HCT116 (cell line): ENCODE measurements at regions not wholly inside any gene's neighbourhood (a gene's known extent, or its start where the extent isn't known, plus 50 kb on each side); places are given as distances from the start of the nearest gene placed in this dataset.

Experiments used
- ATAC-seq: fragments of 200-7000 bp; cut with Tn5 transposase; 2 replicates; pipeline ENCODE4 v1.9.1; 2020; ENCODE audit warnings: mild to moderate bottlenecking, moderate library complexity
- BruUV-seq: library from RNA; stranded (reverse); fragments of 400-500 nt; replicated peaks from 2 replicates; lab custom pipeline; 2021; lab: Mats Ljungman, UMichigan
- CTCF ChIA-PET: fragments of 300-600 bp; sonication (Branson Sonifier 250); formaldehyde crosslinking; loops from one replicate; lab custom pipeline; 2021; ENCODE audit warnings: antibody characterized with exemption; lab: Charles Lee
- POLR2A ChIA-PET: fragments of 300-600, 350-600 bp; sonication (Branson Sonifier 250); formaldehyde crosslinking; loops from one replicate; lab custom pipeline; 2021; ENCODE audit warnings: antibody characterized with exemption; lab: Charles Lee
- RAD21 ChIA-PET, 2 experiments: fragments of 300-600 bp; sonication (Branson Sonifier 250); formaldehyde crosslinking; loops; one replicate each; lab custom pipeline; 2023; ENCODE audit warnings: low total read pairs in 2 of 2; ENCODE audit not compliant: uncharacterized antibody in 2 of 2, unreplicated experiment in 2 of 2, low non-redundant PET in 1 of 2; lab: Charles Lee
- DNase-seq: peaks from one replicate; pipeline ENCODE4 v3.0.0-alpha.2; 2010; ENCODE audit warnings: low read depth, low spot score
- H2AFZ ChIP-seq: fragments of 200-600 bp; shearing (Covaris generic), sonication (generic); 2 replicates; pipeline ENCODE4 v1.6.1; 2017; ENCODE audit warnings: low read depth, mixed run types, mixed read lengths, antibody characterized with exemption, low read length; ENCODE audit not compliant: poor library complexity, severe bottlenecking
- H3K27ac ChIP-seq: 2 replicates; pipeline ENCODE4 v1.5.1; 2012; ENCODE audit warnings: low read depth, low read length
- H3K27me3 ChIP-seq: fragments of 200-600 bp; sonication (generic); 2 replicates; pipeline ENCODE4 v1.6.1; 2016; ENCODE audit warnings: mixed run types, low read length, mixed read lengths; ENCODE audit not compliant: insufficient read depth
- H3K36me3 ChIP-seq, 2 experiments: fragments of 200-500 bp in 1 of 2; fragments of 200-600 bp in 1 of 2; sonication (Bioruptor generic) in 1 of 2; sonication (generic) in 1 of 2; 2 replicates each; pipeline versions ENCODE4 v1.5.1 to v1.6.1; 2014 to 2016; ENCODE audit warnings: low read length in 2 of 2, inconsistent platforms in 1 of 2, mixed read lengths in 1 of 2, mixed run types in 1 of 2; ENCODE audit not compliant: insufficient read depth in 2 of 2, control insufficient read depth in 1 of 2
- H3K4me1 ChIP-seq, 2 experiments: fragments of 200-600 bp in 1 of 2; sonication (generic) in 1 of 2; 2 replicates each; pipeline versions ENCODE4 v1.5.1 to v1.6.1; 2012 to 2017; ENCODE audit warnings: low read length in 2 of 2, inconsistent platforms in 1 of 2, mild to moderate bottlenecking in 1 of 2, mixed read lengths in 1 of 2, mixed run types in 1 of 2, moderate library complexity in 1 of 2; ENCODE audit not compliant: insufficient read depth in 2 of 2, control insufficient read depth in 1 of 2
- H3K4me2 ChIP-seq: fragments of 200-600 bp; sonication (generic); 2 replicates; pipeline ENCODE4 v1.6.1; 2017; ENCODE audit warnings: mixed run types, low read length, mixed read lengths
- H3K4me3 ChIP-seq, 2 experiments: fragments of 200-600 bp in 1 of 2; sonication (generic) in 1 of 2; replicated peaks in 1 of 2; 2 replicates each; pipeline ENCODE4 v1.5.1; 2011 to 2016; ENCODE audit warnings: low read length in 2 of 2, control low read depth in 1 of 2, low read depth in 1 of 2, mild to moderate bottlenecking in 1 of 2, mixed read lengths in 1 of 2, mixed run types in 1 of 2
- H3K79me2 ChIP-seq: fragments of 200-600 bp; sonication (generic); 2 replicates; pipeline ENCODE4 v1.6.1; 2017; ENCODE audit warnings: mild to moderate bottlenecking, mixed run types, low read length, moderate library complexity, mixed read lengths; ENCODE audit not compliant: insufficient read depth
- H3K9ac ChIP-seq: fragments of 200-600 bp; sonication (generic); 2 replicates; pipeline ENCODE4 v1.6.1; 2016; ENCODE audit warnings: low read length, mixed read lengths
- H3K9me2 ChIP-seq: fragments of 200-600 bp; sonication (generic), shearing (Covaris generic); 2 replicates; pipeline ENCODE4 v1.6.1; 2017; ENCODE audit warnings: mixed run types, mild to moderate bottlenecking, moderate library complexity; ENCODE audit not compliant: insufficient read depth
- H3K9me3 ChIP-seq, 2 experiments: fragments of 200-500 bp in 1 of 2; fragments of 200-600 bp in 1 of 2; sonication (Bioruptor generic) in 1 of 2; sonication (generic) in 1 of 2; 2 replicates each; pipeline ENCODE4 v1.6.1; 2014 to 2017; ENCODE audit warnings: low read length in 2 of 2, mixed read lengths in 2 of 2, inconsistent platforms in 1 of 2, low read depth in 1 of 2, mild to moderate bottlenecking in 1 of 2, mixed run types in 1 of 2, moderate library complexity in 1 of 2; ENCODE audit not compliant: control insufficient read depth in 1 of 2, insufficient read depth in 1 of 2
- H4K20me1 ChIP-seq: fragments of 200-600 bp; sonication (generic), shearing (Covaris generic); 2 replicates; pipeline ENCODE4 v1.6.1; 2017; ENCODE audit warnings: mixed run types, mild to moderate bottlenecking, moderate library complexity; ENCODE audit not compliant: insufficient read depth
- CBX3 ChIP-seq: IDR thresholded peaks from 2 replicates; pipeline ENCODE4 v1.6.1; 2012; ENCODE audit warnings: low read depth
- CEBPB ChIP-seq: IDR thresholded peaks from 2 replicates; pipeline ENCODE4 v1.6.1; 2012; ENCODE audit warnings: low read depth
- EGR1 ChIP-seq: IDR thresholded peaks from 2 replicates; pipeline ENCODE4 v1.6.1; 2012; ENCODE audit warnings: low read depth
- ELF1 ChIP-seq: IDR thresholded peaks from 2 replicates; pipeline ENCODE4 v1.6.1; 2012; ENCODE audit warnings: low read depth, borderline replicate concordance
- EZH2phosphoT487 ChIP-seq: fragments of 200-600 bp; IDR thresholded peaks from 2 replicates; pipeline ENCODE4 v1.6.1; 2018; ENCODE audit warnings: antibody characterized with exemption, borderline replicate concordance
- JUND ChIP-seq: IDR thresholded peaks from 2 replicates; pipeline ENCODE4 v1.6.1; 2012
- RAD21 ChIP-seq: IDR thresholded peaks from 2 replicates; pipeline ENCODE4 v1.6.1; 2012; ENCODE audit warnings: low read depth, mild to moderate bottlenecking
- SRF ChIP-seq: IDR thresholded peaks from 2 replicates; pipeline ENCODE4 v1.6.1; 2012; ENCODE audit warnings: low read depth
- YY1 ChIP-seq: IDR thresholded peaks from 2 replicates; pipeline ENCODE4 v1.6.1; 2011; ENCODE audit warnings: low read length, low read depth, moderate library complexity, mild to moderate bottlenecking; ENCODE audit not compliant: insufficient replicate concordance; ENCODE audit errors: extremely low read depth
- intact Hi-C: fragments of 100-400 bp; cut with micrococcal nuclease; formaldehyde crosslinking; loops from 2 replicates; pipeline ENCODE4 v1.10.0; 2022
- TF ChIP-seq, protein P1 (sequence below): IDR thresholded peaks from 2 replicates; pipeline ENCODE4 v1.6.1; 2011; ENCODE audit warnings: mild to moderate bottlenecking, low read length, moderate library complexity; ENCODE audit not compliant: insufficient replicate concordance; ENCODE audit errors: extremely low read depth
- TF ChIP-seq, protein P2 (sequence below): IDR thresholded peaks from 2 replicates; pipeline ENCODE4 v1.6.1; 2012
- TF ChIP-seq, protein P3 (sequence below), 3 experiments: fragments of 200-600 bp in 1 of 3; sonication (generic) in 1 of 3; IDR thresholded peaks in 2 of 3; conservative IDR thresholded peaks in 1 of 3; 2 replicates each; pipeline ENCODE4 v1.5.1; 2012 to 2017; ENCODE audit warnings: low read depth in 2 of 3, low read length in 2 of 3, antibody characterized with exemption in 1 of 3, borderline replicate concordance in 1 of 3, control low read depth in 1 of 3, mild to moderate bottlenecking in 1 of 3, mixed read lengths in 1 of 3, mixed run types in 1 of 3, moderate library complexity in 1 of 3; ENCODE audit not compliant: insufficient read depth in 1 of 3

DNA sequence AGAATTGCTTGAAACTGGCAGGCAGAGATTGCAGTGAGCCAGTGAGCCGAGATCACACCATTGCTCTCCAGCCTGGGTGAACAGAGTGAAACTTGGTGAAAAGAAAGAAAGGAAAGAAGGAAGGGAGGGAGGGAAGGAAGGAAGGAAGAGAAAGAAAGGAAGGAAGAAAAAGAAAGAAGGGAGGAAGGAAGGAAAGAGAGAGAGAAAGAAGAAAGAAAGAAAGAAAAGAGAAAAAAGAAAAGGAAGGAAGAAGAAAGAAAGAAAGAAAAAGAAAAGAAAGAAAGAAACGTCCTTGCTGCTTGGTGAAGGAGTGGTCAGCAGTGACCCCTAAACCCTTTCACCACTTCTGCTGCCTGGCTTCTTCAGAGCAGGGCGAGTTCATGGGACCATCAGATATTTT is 147.1 kb upstream of the MYO3A start:
- H3K4me3 ChIP-seq = no peak overlapping the region
- H3K9ac ChIP-seq = no peak overlapping the region
- no peak overlapping the region for H3K4me2 ChIP-seq
- H3K79me2 ChIP-seq = no peaks in the 10 kb centered on the region
- no peaks in the 10 kb centered on the region for H3K9me3 ChIP-seq
- ChIA-PET POLR2A (interaction anchor here (0.5 kb wide), 1 partner anchor 198 kb away, joined by 3 read pairs; no protein-coding TSS in a partner anchor), CTCF (no interaction called here)
- no peaks in the 10 kb centered on the region for H4K20me1 ChIP-seq
- no peaks in the 10 kb centered on the region for H3K36me3 ChIP-seq
- H3K9me2 ChIP-seq = no peaks in the 10 kb centered on the region
- peaks cover 48% of the 10 kb centered on the region for H3K27me3 ChIP-seq
- H3K27ac ChIP-seq = no peak overlapping the region
- TF ChIP-seq CEBPB = no peak
- TF ChIP-seq JUND = no peak
- TF ChIP-seq, protein P1, sequence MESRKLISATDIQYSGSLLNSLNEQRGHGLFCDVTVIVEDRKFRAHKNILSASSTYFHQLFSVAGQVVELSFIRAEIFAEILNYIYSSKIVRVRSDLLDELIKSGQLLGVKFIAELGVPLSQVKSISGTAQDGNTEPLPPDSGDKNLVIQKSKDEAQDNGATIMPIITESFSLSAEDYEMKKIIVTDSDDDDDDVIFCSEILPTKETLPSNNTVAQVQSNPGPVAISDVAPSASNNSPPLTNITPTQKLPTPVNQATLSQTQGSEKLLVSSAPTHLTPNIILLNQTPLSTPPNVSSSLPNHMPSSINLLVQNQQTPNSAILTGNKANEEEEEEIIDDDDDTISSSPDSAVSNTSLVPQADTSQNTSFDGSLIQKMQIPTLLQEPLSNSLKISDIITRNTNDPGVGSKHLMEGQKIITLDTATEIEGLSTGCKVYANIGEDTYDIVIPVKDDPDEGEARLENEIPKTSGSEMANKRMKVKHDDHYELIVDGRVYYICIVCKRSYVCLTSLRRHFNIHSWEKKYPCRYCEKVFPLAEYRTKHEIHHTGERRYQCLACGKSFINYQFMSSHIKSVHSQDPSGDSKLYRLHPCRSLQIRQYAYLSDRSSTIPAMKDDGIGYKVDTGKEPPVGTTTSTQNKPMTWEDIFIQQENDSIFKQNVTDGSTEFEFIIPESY = no peak
- no peak for TF ChIP-seq EGR1
- TF ChIP-seq CBX3 = no peak
- no peak for TF ChIP-seq SRF
- TF ChIP-seq, protein P2, sequence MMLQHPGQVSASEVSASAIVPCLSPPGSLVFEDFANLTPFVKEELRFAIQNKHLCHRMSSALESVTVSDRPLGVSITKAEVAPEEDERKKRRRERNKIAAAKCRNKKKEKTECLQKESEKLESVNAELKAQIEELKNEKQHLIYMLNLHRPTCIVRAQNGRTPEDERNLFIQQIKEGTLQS = no peak
- no peak for TF ChIP-seq RAD21
- TF ChIP-seq, protein P3, sequence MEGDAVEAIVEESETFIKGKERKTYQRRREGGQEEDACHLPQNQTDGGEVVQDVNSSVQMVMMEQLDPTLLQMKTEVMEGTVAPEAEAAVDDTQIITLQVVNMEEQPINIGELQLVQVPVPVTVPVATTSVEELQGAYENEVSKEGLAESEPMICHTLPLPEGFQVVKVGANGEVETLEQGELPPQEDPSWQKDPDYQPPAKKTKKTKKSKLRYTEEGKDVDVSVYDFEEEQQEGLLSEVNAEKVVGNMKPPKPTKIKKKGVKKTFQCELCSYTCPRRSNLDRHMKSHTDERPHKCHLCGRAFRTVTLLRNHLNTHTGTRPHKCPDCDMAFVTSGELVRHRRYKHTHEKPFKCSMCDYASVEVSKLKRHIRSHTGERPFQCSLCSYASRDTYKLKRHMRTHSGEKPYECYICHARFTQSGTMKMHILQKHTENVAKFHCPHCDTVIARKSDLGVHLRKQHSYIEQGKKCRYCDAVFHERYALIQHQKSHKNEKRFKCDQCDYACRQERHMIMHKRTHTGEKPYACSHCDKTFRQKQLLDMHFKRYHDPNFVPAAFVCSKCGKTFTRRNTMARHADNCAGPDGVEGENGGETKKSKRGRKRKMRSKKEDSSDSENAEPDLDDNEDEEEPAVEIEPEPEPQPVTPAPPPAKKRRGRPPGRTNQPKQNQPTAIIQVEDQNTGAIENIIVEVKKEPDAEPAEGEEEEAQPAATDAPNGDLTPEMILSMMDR (IDR thresholded peaks at IDR 0.05 in 2 of 3, conservative IDR thresholded peaks at IDR 0.05 in 1 of 3; ENCODE audit: borderline replicate concordance in 1 of 3, insufficient read depth in 1 of 3, low read depth in 2 of 3, low read length in 2 of 3) = no peak
- TF ChIP-seq YY1 = no peak
- no peak for TF ChIP-seq EZH2phosphoT487
- no peak for TF ChIP-seq ELF1
- TF ChIP-seq, all 23 proteins: peak for 0
- RAD21 ChIA-PET = no interaction called here
- Histone ChIP-seq H2AFZ (no peak overlapping the region), H3K4me1 (no peaks in the 10 kb centered on the region)
- ATAC-seq (no peak), DNase-seq (no peak)
- intact Hi-C loops = no loop called here
- no TSS peak for BruUV-seq
